Middle frontal gyrus (tissue), 1 donor: ENCODE measurements at regions not wholly inside any gene's neighbourhood (a gene's known extent, or its start where the extent isn't known, plus 50 kb on each side); places are given as distances from the start of the nearest gene placed in this dataset.
"Not testable (repeated sequence)": the region's sequence is repeated elsewhere in the genome, so short reads cannot be mapped to it uniquely, and the experiment has no call there.

ENCODE experiments used
- DNase-seq: peaks from one replicate; pipeline ENCODE4 v3.0.0-alpha.2; 2015; ENCODE audit warnings: low spot score; ENCODE audit errors: extremely low spot score

DNA sequence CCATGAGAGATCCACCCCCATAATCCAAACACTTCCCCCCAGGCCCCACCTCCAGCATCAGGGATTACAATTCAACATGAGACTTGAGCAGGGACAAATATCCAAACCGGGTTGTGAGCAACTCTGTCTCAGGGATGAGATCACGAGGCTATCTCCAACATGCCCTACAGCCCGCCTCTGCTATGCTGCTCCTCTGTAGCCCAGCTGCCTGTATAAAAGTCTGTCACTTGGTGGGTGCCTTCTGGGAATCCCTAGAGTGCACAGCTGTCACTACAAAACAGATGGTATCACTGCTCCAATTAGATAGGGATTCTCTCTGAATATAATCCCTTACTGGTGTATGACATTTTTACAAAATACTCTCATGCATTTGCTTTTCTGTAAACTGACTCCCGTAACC lies 114.9 kb upstream of the NANOS1 start:
- no peak for DNase-seq

DNA sequence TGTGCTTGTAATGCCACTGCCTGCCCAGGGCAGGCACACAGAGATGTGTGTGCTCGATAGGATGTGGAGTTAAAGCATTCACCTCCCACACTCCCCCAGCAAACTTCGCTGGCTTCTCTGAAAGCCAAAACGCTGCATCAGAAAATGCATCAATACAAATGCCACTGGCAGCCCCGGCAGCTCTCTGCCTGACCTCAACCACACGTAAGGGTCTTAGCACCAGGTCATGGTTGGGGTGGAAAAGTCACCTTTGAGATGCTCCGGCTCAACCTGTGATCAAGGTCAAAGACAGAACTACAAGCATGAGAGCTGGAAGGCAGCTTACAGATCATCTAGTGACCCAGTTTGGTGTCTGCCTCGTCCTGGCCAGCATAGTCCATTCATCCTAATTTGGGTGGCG lies 114.4 kb upstream of the NANOS1 start:
- DNase-seq = no peak

DNA sequence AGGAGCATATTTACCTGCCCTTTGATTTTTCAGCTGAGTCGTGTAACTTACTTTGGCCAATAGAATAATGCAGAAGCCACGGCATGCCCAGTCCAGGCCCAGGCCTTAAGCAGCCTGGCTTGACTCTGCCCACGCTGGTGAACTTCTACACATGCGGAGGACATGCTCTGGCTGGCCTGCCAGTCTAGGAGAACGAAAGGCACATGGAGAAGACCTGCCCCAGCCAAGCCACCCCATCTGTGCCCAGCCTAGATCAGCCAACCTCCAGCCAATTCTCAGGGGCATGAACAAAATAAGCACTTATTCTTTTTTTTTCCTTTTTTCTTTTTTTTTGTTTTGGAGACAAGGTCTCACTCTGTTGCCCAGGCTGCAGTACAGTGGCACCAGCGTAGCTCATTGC lies 112.7 kb upstream of the NANOS1 start:
- DNase-seq = no peak

DNA sequence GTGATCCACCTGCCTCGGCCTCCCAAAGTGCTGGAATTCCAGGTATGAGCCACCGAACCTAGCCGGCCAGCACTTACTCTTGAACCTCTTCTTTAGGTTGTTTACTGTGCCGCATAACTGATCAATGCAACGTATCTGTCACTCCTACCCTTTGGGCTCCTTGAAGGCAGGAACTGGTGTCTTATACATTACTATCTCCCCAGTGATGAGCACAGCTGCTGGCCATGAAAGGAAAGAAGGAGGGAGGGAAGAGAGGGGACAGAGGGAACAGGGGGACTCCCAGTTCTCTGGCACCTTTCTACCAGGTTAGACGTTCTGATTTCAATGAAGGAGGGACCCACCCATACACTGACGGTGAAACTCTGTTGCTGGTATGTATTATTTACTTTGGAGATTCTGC lies 111.8 kb upstream of the NANOS1 start:
- DNase-seq = no peak

DNA sequence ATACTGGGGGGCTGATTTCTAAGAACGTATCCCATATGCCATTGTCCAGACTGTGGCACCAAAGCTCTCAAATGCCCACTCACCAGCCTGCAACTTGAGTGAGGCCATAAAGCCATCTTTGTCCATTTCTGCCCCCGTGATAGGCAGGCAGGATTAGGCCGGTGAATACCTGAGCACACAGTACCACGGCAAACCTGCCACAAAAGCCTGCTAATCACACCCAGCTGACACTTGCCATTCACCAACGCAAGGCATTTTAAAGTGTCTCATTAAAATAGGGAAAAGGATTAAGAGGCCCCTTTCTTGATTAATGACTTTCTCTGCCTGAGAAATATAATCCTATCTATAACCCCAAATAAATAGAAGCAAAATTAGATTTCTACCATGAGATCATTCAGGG lies 111.4 kb upstream of the NANOS1 start:
- DNase-seq = no peak

DNA sequence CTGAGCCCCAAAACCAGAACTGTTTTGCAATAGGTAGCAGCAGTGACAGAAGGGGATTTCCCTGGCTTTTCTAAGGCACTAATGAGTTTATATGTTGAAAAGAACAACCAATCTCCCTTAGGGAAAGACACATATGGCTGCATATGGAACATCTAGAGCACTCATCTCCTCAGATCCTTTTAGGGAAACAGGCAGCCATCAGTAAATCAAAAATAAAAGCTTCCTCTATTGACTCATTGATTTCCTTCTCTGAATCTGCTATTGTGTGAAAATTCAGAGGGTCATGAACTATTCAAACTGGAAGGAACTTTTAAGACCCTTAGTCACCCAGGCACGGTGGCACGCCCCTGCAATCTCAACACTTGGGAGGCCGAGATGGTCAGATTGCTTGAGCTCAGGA lies 110.9 kb upstream of the NANOS1 start:
- DNase-seq = no peak

DNA sequence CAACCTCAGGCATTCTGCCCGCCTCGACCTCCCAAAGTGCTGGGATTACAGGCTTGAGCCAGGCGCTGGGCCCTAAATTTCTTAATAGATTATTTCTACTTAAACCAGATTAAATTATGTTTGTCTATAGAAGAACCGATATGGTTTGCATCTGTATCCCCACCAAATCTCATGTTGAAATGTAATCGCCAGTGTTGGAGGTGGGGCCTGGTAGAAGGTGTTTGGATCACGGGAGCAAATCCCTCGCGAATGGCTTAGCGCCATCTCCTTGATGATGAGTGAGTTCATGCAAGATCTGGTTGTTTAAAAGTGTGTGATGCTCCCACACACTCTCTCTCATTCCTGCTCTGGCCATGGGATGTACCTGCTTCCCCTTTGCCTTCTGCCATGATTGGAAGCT lies 109.3 kb upstream of the NANOS1 start:
- DNase-seq = no peak

DNA sequence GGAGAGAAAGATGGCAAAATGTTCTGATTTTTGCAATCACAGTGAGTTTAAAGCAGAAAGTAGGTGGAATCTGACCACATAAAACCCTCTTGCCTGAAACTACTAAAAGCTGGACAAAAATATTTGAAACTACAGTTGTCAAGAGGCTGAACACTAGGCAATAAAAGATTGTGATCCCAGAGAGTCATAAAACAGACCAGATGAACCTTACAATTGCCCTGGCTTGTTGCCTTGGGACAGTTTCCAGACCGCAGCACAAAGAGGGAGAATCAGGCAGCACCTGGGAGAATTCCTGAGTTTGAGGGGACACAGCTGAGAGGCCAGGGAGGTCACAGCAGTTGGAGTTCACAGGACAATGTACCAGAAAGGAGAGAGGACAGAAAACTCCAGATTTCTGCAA lies 107.3 kb upstream of the NANOS1 start:
- no peak for DNase-seq

DNA sequence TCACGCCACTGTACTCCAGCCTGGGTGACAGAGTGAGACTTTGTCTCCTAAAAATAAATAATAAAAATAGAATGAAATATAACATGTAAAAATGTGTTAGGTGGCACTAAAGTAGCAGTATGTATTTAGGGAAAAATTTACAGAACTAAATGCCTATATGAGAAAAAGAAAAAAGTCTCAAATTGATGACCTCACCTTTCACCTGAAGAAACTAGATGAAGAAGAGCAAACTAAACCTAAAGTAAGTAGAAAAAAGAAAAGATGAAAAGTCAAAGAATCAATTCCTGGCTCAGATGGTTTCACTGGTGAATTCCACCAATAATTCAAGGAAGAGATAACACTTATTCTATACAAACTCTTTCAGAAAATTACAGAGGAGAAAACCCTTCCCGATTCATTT lies 106.5 kb upstream of the NANOS1 start:
- DNase-seq = no peak

DNA sequence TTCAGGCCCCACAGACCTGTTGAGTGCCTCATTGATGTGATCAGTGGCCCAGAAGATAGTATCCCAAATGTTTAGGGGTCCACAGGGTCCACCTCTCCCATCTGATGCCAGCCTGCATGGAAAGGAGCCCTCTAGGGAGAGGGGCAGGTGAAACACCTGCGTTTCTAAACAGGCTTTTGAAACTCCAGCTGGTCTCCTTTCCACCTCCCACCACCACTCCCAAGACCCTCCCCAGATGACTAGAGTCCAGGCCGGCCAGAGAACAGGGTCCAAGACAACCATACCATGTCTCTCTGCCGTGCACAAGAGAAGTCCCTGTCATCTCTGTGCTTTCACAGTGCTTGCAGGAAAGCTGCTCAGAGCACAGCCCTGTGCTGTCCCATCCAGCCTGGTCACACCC lies 105.0 kb upstream of the NANOS1 start:
- no peak for DNase-seq

DNA sequence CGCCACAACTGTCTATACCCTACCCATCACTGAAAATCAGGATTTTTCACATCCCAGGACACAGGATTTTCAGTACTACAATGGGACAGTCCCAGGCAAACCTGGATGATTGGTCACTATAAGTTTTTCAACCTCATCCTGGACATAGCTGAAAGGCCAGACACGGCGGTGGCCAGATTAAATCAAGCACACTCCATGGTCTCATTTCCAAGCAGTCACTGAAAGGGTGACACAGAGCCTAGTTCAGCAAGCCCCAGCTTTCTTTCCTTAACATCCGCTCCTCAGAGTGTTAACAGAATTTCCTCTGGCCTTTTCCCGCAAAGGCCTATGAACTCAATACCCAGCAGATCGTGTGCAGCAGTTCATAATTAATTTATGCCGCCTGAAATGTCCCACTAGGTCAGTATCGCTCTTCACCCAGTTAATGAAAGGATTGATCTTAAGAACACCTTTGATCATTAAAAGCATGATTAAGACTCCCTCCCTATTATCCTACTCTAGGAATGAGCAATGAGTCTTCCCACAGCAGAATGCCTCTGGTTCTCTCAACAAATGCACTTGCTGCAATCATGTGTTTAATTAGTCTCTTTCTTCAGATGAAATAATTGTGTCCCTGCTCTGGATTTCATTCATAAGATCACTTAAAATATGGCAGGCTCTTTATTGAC lies 104.0 kb upstream of the NANOS1 start:
- DNase-seq = no peak

DNA sequence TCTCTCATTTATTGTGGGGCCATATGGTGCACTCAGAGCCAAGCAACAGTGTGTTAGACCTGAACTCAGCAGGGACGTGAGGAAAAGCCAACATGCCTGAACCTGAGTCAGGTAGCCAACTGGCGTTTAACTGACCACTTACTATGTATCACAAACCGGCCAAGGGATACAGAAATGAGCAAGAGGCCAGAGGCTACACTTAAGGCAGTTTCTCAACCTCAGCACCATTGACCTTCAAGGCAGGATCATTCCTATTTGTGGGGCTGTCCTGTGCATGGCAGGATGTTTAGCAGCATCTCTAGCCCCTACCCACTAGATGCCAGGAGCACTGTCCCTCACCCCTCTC lies 103.5 kb upstream of the NANOS1 start:
- no peak for DNase-seq

DNA sequence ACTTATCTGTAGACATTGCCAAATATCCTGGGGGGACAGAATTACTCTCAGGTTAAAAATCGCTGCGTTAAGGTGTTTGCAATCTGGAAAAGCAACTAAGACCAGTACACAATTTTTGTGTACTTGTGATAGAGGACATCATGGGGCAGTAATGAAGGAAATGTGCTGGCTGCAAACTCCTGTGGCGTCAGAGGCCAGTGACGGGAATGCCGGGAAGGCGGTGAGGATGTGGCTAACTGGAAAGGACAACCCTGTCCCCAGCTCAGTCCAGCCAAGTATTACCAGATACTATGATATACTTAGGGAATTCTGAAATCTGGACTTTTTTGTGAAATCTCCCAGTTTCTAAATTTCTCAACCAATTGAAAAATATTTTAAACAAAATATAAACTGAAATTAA lies 103.1 kb upstream of the NANOS1 start:
- no peak for DNase-seq

DNA sequence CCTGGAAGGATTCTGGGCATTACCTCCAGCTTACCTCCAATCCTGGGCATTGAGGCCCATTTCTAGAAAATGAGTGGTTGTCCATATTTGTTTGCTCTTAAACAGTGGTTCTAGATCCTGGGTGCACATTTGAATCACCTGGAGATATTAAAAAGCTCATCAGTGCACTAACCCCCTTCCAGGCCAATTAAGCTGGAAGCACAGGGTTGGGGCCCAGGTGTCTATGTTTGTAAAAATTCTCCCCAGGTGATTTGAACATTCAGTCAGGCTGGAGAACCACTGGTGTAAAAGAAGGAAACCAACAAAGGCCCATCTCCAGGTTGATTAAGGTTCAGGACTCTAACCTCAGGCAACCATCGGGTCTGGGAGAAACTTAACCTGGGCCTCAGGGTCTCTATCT lies 102.6 kb upstream of the NANOS1 start:
- no peak for DNase-seq

DNA sequence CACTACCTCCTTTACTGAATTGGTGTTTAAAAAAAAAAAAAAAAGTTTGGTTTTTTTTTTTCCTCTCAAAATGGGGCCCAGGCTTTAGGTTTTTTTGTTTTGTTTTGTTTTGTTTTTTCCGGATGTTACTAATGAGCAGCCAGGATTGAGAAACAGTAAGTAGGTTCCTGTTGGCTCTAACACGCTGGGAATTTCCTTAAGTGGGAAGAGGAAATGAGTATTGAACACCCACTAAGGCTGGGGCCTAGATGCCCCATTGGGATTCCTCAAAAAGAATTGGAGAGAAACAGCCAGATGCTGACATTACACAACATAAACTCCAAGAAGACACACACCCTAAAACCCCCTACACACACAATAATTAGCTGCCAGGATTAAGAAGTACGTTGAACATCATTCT lies 102.2 kb upstream of the NANOS1 start:
- DNase-seq = no peak

DNA sequence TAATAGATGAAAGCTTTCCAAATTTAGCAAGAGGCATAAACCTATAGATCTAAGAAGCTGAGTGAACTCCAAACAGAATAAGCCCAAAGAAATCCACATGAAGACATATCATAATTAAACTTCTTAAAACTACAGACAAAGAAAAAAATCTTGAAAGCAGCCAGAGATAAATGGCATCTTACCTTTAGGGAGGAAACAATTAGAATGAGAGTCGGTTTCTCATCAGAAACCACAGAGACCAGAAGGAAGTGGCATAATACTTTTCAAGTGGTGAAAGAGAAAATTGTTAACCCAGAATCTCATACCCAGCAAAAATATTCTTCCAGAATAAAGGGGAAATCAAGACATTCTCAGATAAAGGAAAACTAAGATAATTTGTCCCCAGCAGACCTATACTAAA lies 98.9 kb upstream of the NANOS1 start:
- DNase-seq = no peak

DNA sequence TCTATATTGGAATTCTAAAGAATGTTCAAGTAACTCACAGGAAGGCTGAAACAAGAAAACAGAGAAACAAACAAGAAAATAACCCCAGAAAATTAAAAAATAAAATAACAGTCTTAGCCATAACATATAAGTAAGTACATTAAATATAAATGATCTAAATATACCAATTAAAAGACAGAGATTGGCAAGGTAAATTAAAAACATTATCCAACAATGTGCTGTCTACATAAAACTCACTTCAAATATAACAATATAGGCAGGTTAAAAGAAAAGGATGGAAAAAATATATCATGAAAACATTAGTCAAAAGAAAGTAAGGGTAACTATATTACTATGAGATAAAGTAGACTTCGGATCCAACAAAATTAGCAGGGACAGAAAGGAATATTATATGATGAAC lies 98.1 kb upstream of the NANOS1 start:
- no peak for DNase-seq

DNA sequence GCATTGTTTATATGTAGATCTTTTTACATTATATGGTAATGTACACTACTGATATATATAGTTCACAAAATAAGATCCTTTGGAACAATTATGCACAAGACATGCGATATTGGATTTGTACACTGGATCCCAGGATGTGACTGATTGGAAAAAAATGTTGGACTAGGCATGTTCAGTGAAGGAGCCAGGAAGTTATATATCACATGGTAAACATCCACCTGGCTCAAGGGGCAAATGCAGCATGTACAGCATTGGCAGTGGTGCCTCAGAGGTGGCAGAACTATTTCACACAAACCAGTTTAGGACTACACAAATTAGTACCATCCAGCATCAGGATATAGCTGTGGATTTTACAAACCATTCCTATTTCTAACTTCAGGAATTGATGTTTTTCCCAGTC lies 97.4 kb upstream of the NANOS1 start:
- not testable (repeated sequence) for DNase-seq

DNA sequence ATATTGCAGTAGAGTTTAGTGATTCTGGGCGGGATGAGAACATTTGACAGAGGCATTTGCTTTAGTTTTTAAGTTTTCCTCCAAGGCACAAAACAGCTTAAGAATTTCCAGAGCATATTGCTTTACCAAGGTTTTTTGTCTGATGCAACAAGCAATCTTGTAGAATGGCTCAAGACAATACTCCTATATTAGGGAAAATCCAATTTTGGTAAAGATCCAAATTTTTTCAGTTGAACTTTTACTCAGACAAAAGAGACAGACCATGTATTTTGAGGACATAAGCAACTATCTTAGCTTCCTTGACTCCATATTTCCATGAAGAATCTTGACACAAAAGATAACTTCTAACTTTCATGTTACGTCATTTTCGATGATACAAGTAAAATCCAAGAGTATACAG lies 92.3 kb upstream of the NANOS1 start:
- no peak for DNase-seq

DNA sequence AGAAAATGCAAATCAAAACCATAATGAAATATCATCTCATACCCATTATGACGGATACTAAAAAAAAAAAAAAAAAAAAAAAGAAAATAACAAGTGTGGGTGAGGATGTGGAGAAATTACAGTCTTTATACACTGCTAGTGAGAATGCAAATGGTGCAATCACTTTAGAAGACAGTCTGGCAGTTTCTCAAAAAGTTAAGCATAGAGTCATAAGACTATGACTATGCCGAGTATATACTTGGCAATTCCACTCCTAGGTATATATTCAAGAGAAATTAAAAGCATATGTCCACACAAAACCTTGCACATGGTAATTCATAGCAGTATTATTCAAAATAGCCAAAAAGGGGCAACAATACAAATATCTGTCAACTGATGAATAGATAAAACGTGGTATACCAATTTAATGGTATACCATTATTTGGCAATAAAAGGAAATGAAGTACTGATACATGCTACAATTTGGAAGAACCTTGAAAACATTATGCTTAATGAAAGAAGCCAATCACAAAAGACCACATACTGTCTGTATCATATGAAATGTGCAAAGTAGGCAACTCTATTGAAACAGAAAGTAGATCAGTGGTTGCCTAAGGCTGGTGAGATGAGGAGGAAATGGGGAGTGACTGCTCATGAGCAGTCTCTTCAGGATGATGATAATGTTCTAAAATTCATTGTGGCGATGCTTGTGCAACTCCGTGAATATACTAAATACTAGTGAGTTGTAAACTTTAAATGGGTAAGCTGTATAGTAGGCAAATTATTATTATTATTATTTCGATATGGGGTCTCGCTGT lies 90.1 kb upstream of the NANOS1 start:
- no peak for DNase-seq

DNA sequence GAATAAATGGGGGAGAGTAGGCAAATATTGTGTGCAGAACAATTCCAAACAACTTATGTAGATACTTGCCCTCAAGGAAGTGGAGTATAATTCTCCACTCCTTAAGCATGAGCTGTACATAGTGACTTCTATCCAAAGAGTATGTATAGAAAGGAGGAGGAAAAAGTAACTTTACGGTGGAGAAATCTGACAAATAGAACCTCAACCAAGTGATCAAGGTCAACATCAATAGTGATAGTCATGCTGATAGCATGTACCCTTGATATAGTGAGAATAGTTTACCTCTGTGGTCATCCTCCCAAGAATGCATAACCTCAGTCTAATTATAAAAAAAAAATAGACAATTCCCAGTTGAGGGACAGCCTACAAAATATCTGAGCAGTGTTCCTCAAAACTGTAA lies 89.1 kb upstream of the NANOS1 start:
- no peak for DNase-seq

DNA sequence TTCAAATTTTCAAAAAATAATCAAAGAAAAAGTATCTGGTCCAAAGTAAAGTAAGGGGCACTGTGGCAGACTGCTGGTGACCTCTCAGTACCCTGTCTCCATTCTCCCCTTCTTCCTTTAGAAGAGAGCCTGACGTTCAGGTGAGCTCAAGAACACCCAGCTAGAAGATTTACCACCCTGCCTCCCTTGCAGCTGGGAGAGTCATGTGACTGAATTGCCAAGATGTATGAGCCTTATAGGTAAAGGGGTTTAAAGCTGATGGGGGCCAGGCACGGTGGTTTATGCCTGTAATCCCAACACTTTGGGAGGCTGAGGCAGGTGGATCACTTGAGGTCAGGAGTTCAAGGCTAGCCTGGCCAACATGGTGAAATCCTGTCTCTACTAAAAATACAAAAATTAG lies 86.3 kb upstream of the NANOS1 start:
- DNase-seq = no peak

DNA sequence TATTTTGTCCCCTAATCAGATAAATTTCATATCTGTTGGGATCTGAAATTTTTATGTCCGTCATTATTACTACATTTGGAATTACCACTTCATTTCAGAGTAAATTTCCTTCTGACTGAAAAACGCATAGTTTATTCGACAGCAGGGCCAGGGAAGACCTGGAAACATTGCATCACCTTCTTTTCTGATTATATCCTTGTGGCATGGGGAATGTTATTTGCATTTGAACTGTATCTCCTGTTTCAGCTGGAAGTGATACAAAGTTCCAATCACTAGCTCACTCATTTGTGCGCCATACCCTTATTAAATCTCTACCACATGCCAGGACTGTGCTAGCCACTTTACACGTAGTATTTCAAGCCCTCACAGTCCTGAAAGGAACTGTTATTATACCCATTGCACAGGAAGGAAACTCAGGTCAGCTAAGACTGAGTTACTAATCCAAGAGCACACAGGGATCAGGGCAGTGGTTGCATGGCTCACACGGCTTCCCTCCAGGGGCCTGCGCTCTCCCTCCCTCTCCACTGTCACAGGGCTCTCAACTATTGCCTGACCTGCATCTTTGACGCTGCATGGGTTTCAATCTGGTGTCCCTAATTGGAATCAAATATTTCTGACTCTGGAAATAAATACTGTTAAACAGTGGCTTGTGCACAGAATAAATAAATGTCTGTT lies 84.4 kb upstream of the NANOS1 start:
- DNase-seq = no peak
